Activated T-cell treated with anti-CD3 and anti-CD28 coated beads, Interleukin-2, amount 50 U/mL, for 72 hours (primary cell): ENCODE measurements at regions not wholly inside any gene's neighbourhood (a gene's known extent, or its start where the extent isn't known, plus 50 kb on each side); places are given as distances from the start of the nearest gene placed in this dataset.

Experiments
- ATAC-seq, 2 donors: fragments of 150-1000 bp; cut with Tn5 transposase; replicated peaks in 1 of 2; 2 replicates each; pipeline ENCODE4 v1.10.0; 2021; ENCODE audit warnings: moderate library complexity in 2 of 2, mild to moderate bottlenecking in 1 of 2
- DNase-seq, 2 donors: peaks; one replicate each; pipeline ENCODE4 v3.0.0; 2021 to 2022; ENCODE audit warnings: mixed read lengths in 1 of 2
- H3K27ac Mint-ChIP-seq: one replicate; pipeline ENCODE4 v1.8.0; 2022; ENCODE audit warnings: mild to moderate bottlenecking, moderate library complexity, mixed read lengths
- H3K27me3 Mint-ChIP-seq: one replicate; pipeline ENCODE4 v1.8.0; 2022; ENCODE audit warnings: low read depth, mixed read lengths
- H3K36me3 Mint-ChIP-seq, 2 donors: one replicate each; pipeline ENCODE4 v1.8.0; 2022; ENCODE audit warnings: mixed read lengths in 2 of 2, mild to moderate bottlenecking in 1 of 2; ENCODE audit not compliant: insufficient read depth in 2 of 2
- H3K4me1 Mint-ChIP-seq: one replicate; pipeline ENCODE4 v1.8.0; 2022; ENCODE audit warnings: low read depth, mixed read lengths
- H3K4me3 Mint-ChIP-seq, 2 donors: one replicate each; pipeline ENCODE4 v1.8.0; 2022; ENCODE audit warnings: mild to moderate bottlenecking in 2 of 2, mixed read lengths in 2 of 2, moderate library complexity in 2 of 2
- H3K9me3 Mint-ChIP-seq, 2 donors: one replicate each; pipeline ENCODE4 v1.8.0; 2022; ENCODE audit warnings: mixed read lengths in 2 of 2

GRCh38 chr5:171578049-171578828 is 158.8 kb downstream of the FGF18 start:
- ATAC-seq, result no peak

GRCh38 chr5:171578829-171579491 is 159.5 kb downstream of the FGF18 start:
- H3K4me3 Mint-ChIP-seq, result no peak overlapping the region
- ATAC-seq (no peak), DNase-seq (no peak)
- no peaks in the 10 kb centered on the region for H3K36me3 Mint-ChIP-seq
- no peaks in the 10 kb centered on the region for H3K4me1 Mint-ChIP-seq
- no peak overlapping the region for H3K27ac Mint-ChIP-seq
- H3K9me3 Mint-ChIP-seq, result peaks cover 2 to 4% of the 10 kb centered on the region in 2 donors
- H3K27me3 Mint-ChIP-seq, result peaks cover 26% of the 10 kb centered on the region

More at GRCh38 chr5:171578049-171578828, 158.8 kb downstream of the FGF18 start:
- H3K4me3 Mint-ChIP-seq, result no peak overlapping the region
- H3K27ac Mint-ChIP-seq, result no peak overlapping the region
- no peaks in the 10 kb centered on the region for H3K4me1 Mint-ChIP-seq
- H3K9me3 Mint-ChIP-seq, result peaks cover 2 to 4% of the 10 kb centered on the region in 2 donors
- no peaks in the 10 kb centered on the region for H3K36me3 Mint-ChIP-seq
- peaks cover 25% of the 10 kb centered on the region for H3K27me3 Mint-ChIP-seq
- no peak for DNase-seq

- no peak overlapping the region for H3K4me3 Mint-ChIP-seq
- peaks cover 2 to 4% of the 10 kb centered on the region in 2 donors for H3K9me3 Mint-ChIP-seq
- H3K36me3 Mint-ChIP-seq, result no peaks in the 10 kb centered on the region
- no peak overlapping the region for H3K27ac Mint-ChIP-seq
- no peak for DNase-seq
- peaks cover 35% of the 10 kb centered on the region for H3K27me3 Mint-ChIP-seq
- H3K4me1 Mint-ChIP-seq, result no peaks in the 10 kb centered on the region
- no peak for ATAC-seq
Measured at GRCh38 chr5:171579976-171580411, 160.5 kb downstream of the FGF18 start.

- no peak overlapping the region for H3K27ac Mint-ChIP-seq
- no peak overlapping the region for H3K4me3 Mint-ChIP-seq
- peaks cover 35% of the 10 kb centered on the region for H3K27me3 Mint-ChIP-seq
- DNase-seq, result no peak
- peaks cover 2 to 4% of the 10 kb centered on the region in 2 donors for H3K9me3 Mint-ChIP-seq
- no peaks in the 10 kb centered on the region for H3K36me3 Mint-ChIP-seq
- ATAC-seq, result no peak
- H3K4me1 Mint-ChIP-seq, result no peaks in the 10 kb centered on the region
Measured at GRCh38 chr5:171580502-171581265, 161.2 kb downstream of the FGF18 start.

GRCh38 chr5:171581781-171582180 is 162.3 kb downstream of the FGF18 start:
- Mint-ChIP-seq H3K9me3 (no peaks in the 10 kb centered on the region), H3K27me3 (peaks cover 27% of the 10 kb centered on the region), H3K27ac (no peak overlapping the region), H3K4me1 (no peaks in the 10 kb centered on the region), H3K4me3 (no peak overlapping the region), H3K36me3 (no peaks in the 10 kb centered on the region)
- DNase-seq (no peak), ATAC-seq (no peak)

GRCh38 chr5:171582849-171583248 is 163.4 kb downstream of the FGF18 start:
- no peak overlapping the region for H3K4me3 Mint-ChIP-seq
- ATAC-seq (no peak), DNase-seq (no peak)
- H3K27me3 Mint-ChIP-seq, result peaks cover 33% of the 10 kb centered on the region
- H3K9me3 Mint-ChIP-seq, result no peaks in the 10 kb centered on the region
- no peaks in the 10 kb centered on the region for H3K36me3 Mint-ChIP-seq
- no peaks in the 10 kb centered on the region for H3K4me1 Mint-ChIP-seq
- no peak overlapping the region for H3K27ac Mint-ChIP-seq

- Mint-ChIP-seq H3K4me3 (no peak overlapping the region), H3K27me3 (peaks cover 35% of the 10 kb centered on the region), H3K27ac (no peak overlapping the region), H3K4me1 (no peaks in the 10 kb centered on the region), H3K36me3 (no peaks in the 10 kb centered on the region), H3K9me3 (no peaks in the 10 kb centered on the region)
- ATAC-seq, result no peak
- DNase-seq, result no peak
Measured at GRCh38 chr5:171585981-171586380, 166.5 kb downstream of the FGF18 start.

- H3K27ac Mint-ChIP-seq, result no peak overlapping the region
- no peak for DNase-seq
- no peak overlapping the region for H3K4me3 Mint-ChIP-seq
- no peak for ATAC-seq
- peaks cover 35% of the 10 kb centered on the region for H3K27me3 Mint-ChIP-seq
- no peaks in the 10 kb centered on the region for H3K4me1 Mint-ChIP-seq
- H3K9me3 Mint-ChIP-seq, result no peaks in the 10 kb centered on the region
- H3K36me3 Mint-ChIP-seq, result no peaks in the 10 kb centered on the region
Measured at GRCh38 chr5:171586436-171586835, 167.0 kb downstream of the FGF18 start.

GRCh38 chr5:171588046-171588445 is 168.6 kb downstream of the FGF18 start:
- Mint-ChIP-seq H3K4me1 (no peaks in the 10 kb centered on the region), H3K27me3 (peaks cover 24% of the 10 kb centered on the region), H3K9me3 (no peaks in the 10 kb centered on the region), H3K4me3 (no peak overlapping the region), H3K27ac (no peak overlapping the region), H3K36me3 (no peaks in the 10 kb centered on the region)
- ATAC-seq, result no peak
- DNase-seq, result no peak

GRCh38 chr5:171588790-171589189 is 169.3 kb downstream of the FGF18 start:
- no peaks in the 10 kb centered on the region for H3K9me3 Mint-ChIP-seq
- H3K27ac Mint-ChIP-seq, result no peak overlapping the region
- no peaks in the 10 kb centered on the region for H3K36me3 Mint-ChIP-seq
- H3K27me3 Mint-ChIP-seq, result peaks cover 23% of the 10 kb centered on the region
- H3K4me3 Mint-ChIP-seq, result no peak overlapping the region
- DNase-seq (no peak), ATAC-seq (no peak)
- no peaks in the 10 kb centered on the region for H3K4me1 Mint-ChIP-seq

GRCh38 chr5:171589461-171589860 is 170.0 kb downstream of the FGF18 start:
- Mint-ChIP-seq H3K9me3 (no peaks in the 10 kb centered on the region), H3K4me3 (no peak overlapping the region), H3K27me3 (peaks cover 17% of the 10 kb centered on the region), H3K4me1 (no peaks in the 10 kb centered on the region), H3K27ac (no peak overlapping the region), H3K36me3 (no peaks in the 10 kb centered on the region)
- DNase-seq (no peak), ATAC-seq (no peak)

- Mint-ChIP-seq H3K4me1 (peaks cover 8% of the 10 kb centered on the region), H3K36me3 (no peaks in the 10 kb centered on the region), H3K27ac (no peak overlapping the region), H3K9me3 (no peaks in the 10 kb centered on the region), H3K27me3 (peaks cover 15% of the 10 kb centered on the region), H3K4me3 (no peak overlapping the region)
- DNase-seq (no peak), ATAC-seq (no peak)
Measured at GRCh38 chr5:171592076-171592475, 172.6 kb downstream of the FGF18 start.

GRCh38 chr5:171592736-171593135 is 173.3 kb downstream of the FGF18 start:
- no peak overlapping the region for H3K27ac Mint-ChIP-seq
- no peak overlapping the region for H3K4me3 Mint-ChIP-seq
- no peaks in the 10 kb centered on the region for H3K36me3 Mint-ChIP-seq
- ATAC-seq, result no peak
- no peaks in the 10 kb centered on the region for H3K9me3 Mint-ChIP-seq
- peaks cover 15% of the 10 kb centered on the region for H3K27me3 Mint-ChIP-seq
- H3K4me1 Mint-ChIP-seq, result peaks cover 8% of the 10 kb centered on the region
- no peak for DNase-seq
